GM12873 (cell line): ENCODE measurements at regions not wholly inside any gene's neighbourhood (a gene's known extent, or its start where the extent isn't known, plus 50 kb on each side); places are given as distances from the start of the nearest gene placed in this dataset.

Experiments used
- TF ChIP-seq, protein P1 (sequence below): IDR thresholded peaks from 2 replicates; pipeline ENCODE4 v1.5.1; 2012; ENCODE audit warnings: low read depth, mild to moderate bottlenecking, moderate library complexity, low read length, control low read depth; ENCODE audit not compliant: insufficient read depth; ENCODE audit errors: missing control alignments

GRCh38 chr16:8417145-8417544 lies 173.2 kb downstream of the TMEM114 start:
- TF ChIP-seq, protein P1, sequence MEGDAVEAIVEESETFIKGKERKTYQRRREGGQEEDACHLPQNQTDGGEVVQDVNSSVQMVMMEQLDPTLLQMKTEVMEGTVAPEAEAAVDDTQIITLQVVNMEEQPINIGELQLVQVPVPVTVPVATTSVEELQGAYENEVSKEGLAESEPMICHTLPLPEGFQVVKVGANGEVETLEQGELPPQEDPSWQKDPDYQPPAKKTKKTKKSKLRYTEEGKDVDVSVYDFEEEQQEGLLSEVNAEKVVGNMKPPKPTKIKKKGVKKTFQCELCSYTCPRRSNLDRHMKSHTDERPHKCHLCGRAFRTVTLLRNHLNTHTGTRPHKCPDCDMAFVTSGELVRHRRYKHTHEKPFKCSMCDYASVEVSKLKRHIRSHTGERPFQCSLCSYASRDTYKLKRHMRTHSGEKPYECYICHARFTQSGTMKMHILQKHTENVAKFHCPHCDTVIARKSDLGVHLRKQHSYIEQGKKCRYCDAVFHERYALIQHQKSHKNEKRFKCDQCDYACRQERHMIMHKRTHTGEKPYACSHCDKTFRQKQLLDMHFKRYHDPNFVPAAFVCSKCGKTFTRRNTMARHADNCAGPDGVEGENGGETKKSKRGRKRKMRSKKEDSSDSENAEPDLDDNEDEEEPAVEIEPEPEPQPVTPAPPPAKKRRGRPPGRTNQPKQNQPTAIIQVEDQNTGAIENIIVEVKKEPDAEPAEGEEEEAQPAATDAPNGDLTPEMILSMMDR = no peak

GRCh38 chr16:8408855-8409567 lies 181.3 kb downstream of the TMEM114 start:
- TF ChIP-seq, protein P1 = no peak

- TF ChIP-seq, protein P1 = no peak
These were observed 183.0 kb downstream of the TMEM114 start for GRCh38 chr16:8407351-8407750.

DNA sequence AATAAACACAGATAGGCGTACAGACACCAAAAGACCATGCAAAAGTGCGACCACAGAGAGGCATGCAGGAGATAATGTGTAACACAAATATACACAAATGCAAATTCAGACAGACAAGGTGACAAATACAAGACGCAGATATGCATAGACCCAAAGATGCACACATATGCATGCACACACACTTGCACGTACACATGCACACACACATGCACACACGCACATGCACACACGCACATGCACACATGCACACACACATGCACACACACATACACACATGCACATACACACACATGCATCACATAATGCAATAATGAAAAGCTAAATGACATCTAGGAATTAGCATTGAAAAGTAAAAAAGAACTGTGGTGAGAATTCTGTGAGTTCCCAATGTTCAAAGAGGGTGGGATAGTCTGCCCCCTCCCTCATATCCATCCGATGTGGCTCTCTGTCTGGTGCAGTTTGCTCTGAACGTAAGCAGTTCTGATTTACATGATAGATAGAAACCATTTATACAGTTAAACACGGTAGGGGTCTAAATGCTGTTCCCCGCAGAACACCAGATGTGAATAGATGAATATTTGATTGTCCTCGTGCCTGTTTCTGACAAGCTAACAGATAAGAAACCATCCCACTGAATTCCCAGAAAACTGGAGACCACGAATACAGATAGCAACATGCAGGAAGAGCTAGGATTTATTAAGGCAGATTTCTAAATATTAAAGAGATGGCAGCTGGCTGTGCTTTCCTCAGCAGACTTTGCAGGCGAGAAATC lies 186.1 kb downstream of the TMEM114 start:
- TF ChIP-seq, protein P1 = no peak

DNA sequence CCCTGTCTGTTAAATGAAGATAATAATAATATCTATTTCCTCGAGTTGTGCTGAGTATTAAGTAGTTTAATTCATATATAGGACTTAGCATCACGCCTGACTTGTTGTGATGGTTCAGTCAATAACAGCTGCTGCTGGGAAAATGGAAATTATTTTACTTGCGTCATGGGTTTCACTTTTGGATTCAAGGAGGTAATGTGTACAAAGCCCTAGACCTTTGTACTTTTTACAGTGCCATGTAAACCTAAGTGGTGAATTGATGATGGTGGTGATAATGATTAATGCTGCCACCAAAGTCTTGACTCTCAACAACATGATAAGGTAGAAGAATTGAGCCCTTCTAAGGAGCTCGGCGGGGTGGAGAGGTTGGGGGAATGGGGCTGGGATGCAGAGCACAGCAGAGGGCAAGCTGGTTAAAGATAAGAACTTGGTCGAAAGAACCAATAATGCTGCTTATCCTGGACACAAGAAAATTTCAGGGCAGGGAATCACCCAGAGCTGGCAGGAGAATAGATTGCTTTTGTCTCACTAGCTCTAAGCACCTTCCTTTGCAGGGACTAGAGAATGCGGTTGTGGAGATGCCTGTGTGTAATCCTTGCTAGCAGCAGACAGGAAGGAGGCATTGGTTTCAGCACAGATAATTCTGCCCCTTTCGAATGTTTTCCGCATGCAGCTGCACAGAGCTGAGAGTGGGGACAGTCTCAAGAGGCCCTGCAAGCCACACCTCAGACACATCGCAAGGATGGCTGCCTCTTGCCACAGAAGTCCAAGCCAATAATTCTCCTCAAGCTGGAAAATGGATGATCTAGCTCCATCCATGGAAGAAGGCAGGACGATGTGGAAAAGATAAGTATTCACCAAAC lies 187.1 kb downstream of the TMEM114 start:
- TF ChIP-seq, protein P1 = no peak

GRCh38 chr16:8398548-8398947 lies 191.8 kb downstream of the TMEM114 start:
- TF ChIP-seq, protein P1 = no peak

- TF ChIP-seq, protein P1 = no peak
These were observed 193.1 kb downstream of the TMEM114 start for GRCh38 chr16:8397223-8397622.
